HEK293 (cell line): ENCODE measurements at regions not wholly inside any gene's neighbourhood (a gene's known extent, or its start where the extent isn't known, plus 50 kb on each side); places are given as distances from the start of the nearest gene placed in this dataset.

ENCODE experiments used
- CTCF ChIA-PET: fragments of 350-600 bp; formaldehyde crosslinking; extraction: SDS; loops from one replicate; lab custom pipeline; 2021; ENCODE audit warnings: antibody characterized with exemption; lab: Yijun Ruan, JAX
- POLR2A ChIA-PET: fragments of 300-600 bp; formaldehyde crosslinking; extraction: SDS; loops from one replicate; lab custom pipeline; 2020; ENCODE audit warnings: antibody characterized with exemption, inconsistent platforms; lab: Yijun Ruan, JAX
- H3K27ac ChIP-seq: fragments of 200-500 bp; sonication (Bioruptor generic); 2 replicates; pipeline ENCODE4 v1.5.1; 2014; ENCODE audit warnings: low read depth, low read length, control low read depth, inconsistent platforms; ENCODE audit errors: extremely low read depth
- H3K36me3 ChIP-seq, 2 experiments: fragments of 200-500 bp in 1 of 2; sonication (Bioruptor generic) in 1 of 2; 1 replicate in 1 of 2; 2 replicates in 1 of 2; pipeline ENCODE4 v1.5.1; 2014 to 2017; ENCODE audit warnings: inconsistent platforms in 2 of 2, low read length in 2 of 2; ENCODE audit not compliant: control insufficient read depth in 2 of 2, insufficient read depth in 1 of 2
- H3K4me1 ChIP-seq: fragments of 200-500 bp; sonication (Bioruptor generic); 2 replicates; pipeline ENCODE4 v1.5.1; 2014; ENCODE audit warnings: mild to moderate bottlenecking, low read length, inconsistent platforms; ENCODE audit not compliant: control insufficient read depth, insufficient read depth
- H3K4me3 ChIP-seq: 2 replicates; pipeline ENCODE4 v1.5.1; 2011; ENCODE audit warnings: low read depth, mild to moderate bottlenecking, control low read depth, low read length, moderate library complexity
- H3K9me3 ChIP-seq: fragments of 200-500 bp; sonication (Bioruptor generic); 2 replicates; pipeline ENCODE4 v1.5.1; 2014; ENCODE audit warnings: low read depth, low read length, inconsistent platforms; ENCODE audit not compliant: control insufficient read depth, insufficient read depth
- BCL6B ChIP-seq: fragments of 450-650 bp; formaldehyde crosslinking; IDR thresholded peaks from 2 replicates; pipeline ENCODE4 v1.5.1; 2017; ENCODE audit warnings: missing biosample characterization, missing genetic modification characterization
- ELK4 ChIP-seq: IDR thresholded peaks from 2 replicates; pipeline ENCODE4 v1.6.1; 2011; ENCODE audit warnings: mild to moderate bottlenecking, low read depth, low read length, borderline replicate concordance
- GLI2 ChIP-seq: fragments of 450-650 bp; formaldehyde crosslinking; IDR thresholded peaks from 2 replicates; pipeline ENCODE4; 2017; ENCODE audit warnings: missing biosample characterization, missing genetic modification characterization, low read depth, borderline replicate concordance
- HOXC10 ChIP-seq: sonication (generic); formaldehyde crosslinking; IDR thresholded peaks from 2 replicates; pipeline ENCODE4 v1.8.1; 2023; ENCODE audit warnings: mild to moderate bottlenecking, missing genetic modification reagents
- IKZF3 ChIP-seq: fragments of 450-650 bp; IDR thresholded peaks from 2 replicates; pipeline ENCODE4 v1.5.0; 2018; ENCODE audit warnings: missing biosample characterization, mild to moderate bottlenecking, missing genetic modification characterization, moderate library complexity
- KLF1 ChIP-seq: fragments of 450-650 bp; formaldehyde crosslinking; IDR thresholded peaks from 2 replicates; pipeline ENCODE4 v1.5.1; 2016; ENCODE audit warnings: missing biosample characterization, missing genetic modification characterization
- KLF16 ChIP-seq: fragments of 450-650 bp; formaldehyde crosslinking; IDR thresholded peaks from 2 replicates; pipeline ENCODE4 v1.5.1; 2017; ENCODE audit warnings: missing biosample characterization, missing genetic modification characterization
- KLF8 ChIP-seq: fragments of 450-650 bp; formaldehyde crosslinking; IDR thresholded peaks from 2 replicates; pipeline ENCODE4 v1.5.1; 2016; ENCODE audit warnings: missing biosample characterization, missing genetic modification characterization
- ZNF16 ChIP-seq: fragments of 450-650 bp; formaldehyde crosslinking; IDR thresholded peaks from 2 replicates; pipeline ENCODE4 v1.5.1; 2016; ENCODE audit warnings: low read depth, missing biosample characterization, missing genetic modification characterization
- ZNF175 ChIP-seq: fragments of 450-650 bp; formaldehyde crosslinking; IDR thresholded peaks from 2 replicates; pipeline ENCODE4 v1.5.1; 2016; ENCODE audit warnings: missing biosample characterization, missing genetic modification characterization
- ZNF221 ChIP-seq: fragments of 450-650 bp; formaldehyde crosslinking; IDR thresholded peaks from 2 replicates; pipeline ENCODE4 v1.5.1; 2017; ENCODE audit warnings: missing biosample characterization, missing genetic modification characterization, borderline replicate concordance
- ZNF404 ChIP-seq: fragments of 450-650 bp; formaldehyde crosslinking; IDR thresholded peaks from 2 replicates; pipeline ENCODE4 v1.5.1; 2017; ENCODE audit warnings: missing biosample characterization, missing genetic modification characterization
- ZNF514 ChIP-seq: fragments of 450-650 bp; formaldehyde crosslinking; IDR thresholded peaks from 2 replicates; pipeline ENCODE4 v1.5.1; 2016; ENCODE audit warnings: missing biosample characterization, missing genetic modification characterization
- ZNF521 ChIP-seq: fragments of 450-650 bp; formaldehyde crosslinking; IDR thresholded peaks from 2 replicates; pipeline ENCODE4 v1.5.1; 2017; ENCODE audit warnings: missing biosample characterization, mild to moderate bottlenecking, missing genetic modification characterization
- ZNF623 ChIP-seq: fragments of 450-650 bp; formaldehyde crosslinking; IDR thresholded peaks from 2 replicates; pipeline ENCODE4 v1.5.1; 2016; ENCODE audit warnings: missing biosample characterization, missing genetic modification characterization
- ZNF654 ChIP-seq: fragments of 450-650 bp; formaldehyde crosslinking; IDR thresholded peaks from 2 replicates; pipeline ENCODE4 v1.5.1; 2016; ENCODE audit warnings: low read depth, missing biosample characterization, missing genetic modification characterization
- TF ChIP-seq, protein P1 (sequence below): fragments of 450-650 bp; formaldehyde crosslinking; IDR thresholded peaks from 2 replicates; pipeline ENCODE4 v1.5.1; 2016; ENCODE audit warnings: missing biosample characterization, missing genetic modification characterization, borderline replicate concordance
- TF ChIP-seq, protein P2 (sequence below): fragments of 450-650 bp; formaldehyde crosslinking; IDR thresholded peaks from 2 replicates; pipeline ENCODE4 v1.5.1; 2016; ENCODE audit warnings: missing biosample characterization, missing genetic modification characterization
- TF ChIP-seq, protein P3 (sequence below): fragments of 450-650 bp; formaldehyde crosslinking; IDR thresholded peaks from 2 replicates; pipeline ENCODE4 v1.5.1; 2017; ENCODE audit warnings: missing biosample characterization, missing genetic modification characterization
- TF ChIP-seq, protein P4 (sequence below): sonication (generic); formaldehyde crosslinking; IDR thresholded peaks from 2 replicates; pipeline ENCODE4 v1.8.1; 2022; ENCODE audit warnings: mild to moderate bottlenecking, moderate library complexity, missing genetic modification reagents
- TF ChIP-seq, protein P5 (sequence below): fragments of 450-650 bp; formaldehyde crosslinking; IDR thresholded peaks from 2 replicates; pipeline ENCODE4 v1.5.1; 2016; ENCODE audit warnings: missing biosample characterization, missing genetic modification characterization

DNA sequence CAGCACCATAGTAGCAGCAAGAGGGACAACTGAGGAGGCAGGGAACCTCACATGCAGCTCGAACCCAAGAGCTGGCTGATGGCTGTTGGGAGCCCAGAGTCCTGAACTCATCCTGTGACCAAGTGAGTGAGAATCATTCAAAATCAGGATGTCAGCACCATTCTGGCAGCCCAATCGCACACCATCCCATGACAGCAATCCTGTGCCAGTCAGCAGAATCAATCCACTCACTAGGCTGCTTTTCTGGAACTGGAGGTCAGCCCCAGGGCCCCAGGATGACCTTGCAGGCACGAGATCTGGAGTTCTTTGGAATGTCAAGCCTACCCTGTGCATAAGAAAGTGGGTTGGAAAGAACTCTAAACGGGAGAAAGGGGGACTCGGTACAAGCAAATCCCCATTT is 67.8 kb upstream of the TAF11L2 start (continued):
- TF ChIP-seq, protein P1, sequence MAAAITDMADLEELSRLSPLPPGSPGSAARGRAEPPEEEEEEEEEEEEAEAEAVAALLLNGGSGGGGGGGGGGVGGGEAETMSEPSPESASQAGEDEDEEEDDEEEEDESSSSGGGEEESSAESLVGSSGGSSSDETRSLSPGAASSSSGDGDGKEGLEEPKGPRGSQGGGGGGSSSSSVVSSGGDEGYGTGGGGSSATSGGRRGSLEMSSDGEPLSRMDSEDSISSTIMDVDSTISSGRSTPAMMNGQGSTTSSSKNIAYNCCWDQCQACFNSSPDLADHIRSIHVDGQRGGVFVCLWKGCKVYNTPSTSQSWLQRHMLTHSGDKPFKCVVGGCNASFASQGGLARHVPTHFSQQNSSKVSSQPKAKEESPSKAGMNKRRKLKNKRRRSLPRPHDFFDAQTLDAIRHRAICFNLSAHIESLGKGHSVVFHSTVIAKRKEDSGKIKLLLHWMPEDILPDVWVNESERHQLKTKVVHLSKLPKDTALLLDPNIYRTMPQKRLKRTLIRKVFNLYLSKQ, result no peak
- TF ChIP-seq KLF8 (tag by site-specific recombination), result no peak
- TF ChIP-seq HOXC10, result no peak
- TF ChIP-seq ZNF221, result no peak
- TF ChIP-seq ZNF16 (tag by site-specific recombination), result no peak
- TF ChIP-seq, protein P2, sequence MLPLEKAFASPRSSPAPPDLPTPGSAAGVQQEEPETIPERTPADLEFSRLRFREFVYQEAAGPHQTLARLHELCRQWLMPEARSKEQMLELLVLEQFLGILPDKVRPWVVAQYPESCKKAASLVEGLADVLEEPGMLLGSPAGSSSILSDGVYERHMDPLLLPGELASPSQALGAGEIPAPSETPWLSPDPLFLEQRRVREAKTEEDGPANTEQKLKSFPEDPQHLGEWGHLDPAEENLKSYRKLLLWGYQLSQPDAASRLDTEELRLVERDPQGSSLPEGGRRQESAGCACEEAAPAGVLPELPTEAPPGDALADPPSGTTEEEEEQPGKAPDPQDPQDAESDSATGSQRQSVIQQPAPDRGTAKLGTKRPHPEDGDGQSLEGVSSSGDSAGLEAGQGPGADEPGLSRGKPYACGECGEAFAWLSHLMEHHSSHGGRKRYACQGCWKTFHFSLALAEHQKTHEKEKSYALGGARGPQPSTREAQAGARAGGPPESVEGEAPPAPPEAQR (tag by site-specific recombination), result no peak
- TF ChIP-seq ZNF623 (tag by site-specific recombination), result no peak
- TF ChIP-seq, all 188 proteins: peak for 0

DNA sequence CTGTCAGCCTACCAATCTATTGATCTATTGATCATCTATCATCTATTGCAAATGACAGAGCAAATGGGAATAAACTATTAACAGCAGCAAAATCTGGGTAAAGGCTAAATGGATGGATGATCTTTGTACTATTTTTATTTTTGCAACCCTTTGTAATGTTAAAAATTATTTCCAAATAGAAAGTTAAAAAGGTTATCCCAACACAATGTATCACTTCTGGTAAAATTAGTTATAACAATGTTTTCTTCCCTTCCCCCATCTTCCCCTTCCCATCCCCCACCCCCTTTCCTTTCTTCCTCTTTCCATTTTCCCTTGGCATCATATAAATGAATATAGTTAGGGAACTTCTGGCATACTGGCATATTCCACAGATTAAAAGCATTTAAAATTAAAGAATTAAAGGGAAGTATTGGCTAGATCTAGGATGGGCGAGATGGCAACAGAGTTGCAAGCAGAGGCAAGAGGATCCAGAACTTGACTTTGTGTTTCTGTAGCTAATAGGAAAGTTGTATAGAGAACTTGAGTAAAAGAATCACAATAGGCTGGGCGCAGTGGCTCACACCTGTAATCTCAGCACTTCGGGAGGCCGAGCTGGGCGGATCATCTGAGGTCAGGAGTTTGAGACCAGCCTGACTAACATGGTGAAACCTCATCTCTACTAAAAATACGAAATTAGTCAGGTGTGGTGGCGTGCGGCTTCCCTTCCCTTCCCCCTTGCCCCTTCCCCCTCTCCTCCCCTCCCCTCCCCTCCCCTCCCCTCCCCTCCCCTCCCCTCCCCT is 66.6 kb upstream of the TAF11L2 start:
- CTCF ChIA-PET, result no interaction called here
- H3K4me3 ChIP-seq, result no peak overlapping the region
- POLR2A ChIA-PET, result no interaction called here
- H3K27ac ChIP-seq, result no peak overlapping the region
- TF ChIP-seq KLF16 (tag by site-specific recombination) (no peak), ZNF514 (no peak), ZNF404 (tag by site-specific recombination) (no peak), IKZF3 (tag by site-specific recombination) (no peak), ZNF654 (no peak), ZNF521 (tag by site-specific recombination) (no peak), KLF1 (tag by site-specific recombination) (no peak), ELK4 (no peak)
- TF ChIP-seq, protein P3, sequence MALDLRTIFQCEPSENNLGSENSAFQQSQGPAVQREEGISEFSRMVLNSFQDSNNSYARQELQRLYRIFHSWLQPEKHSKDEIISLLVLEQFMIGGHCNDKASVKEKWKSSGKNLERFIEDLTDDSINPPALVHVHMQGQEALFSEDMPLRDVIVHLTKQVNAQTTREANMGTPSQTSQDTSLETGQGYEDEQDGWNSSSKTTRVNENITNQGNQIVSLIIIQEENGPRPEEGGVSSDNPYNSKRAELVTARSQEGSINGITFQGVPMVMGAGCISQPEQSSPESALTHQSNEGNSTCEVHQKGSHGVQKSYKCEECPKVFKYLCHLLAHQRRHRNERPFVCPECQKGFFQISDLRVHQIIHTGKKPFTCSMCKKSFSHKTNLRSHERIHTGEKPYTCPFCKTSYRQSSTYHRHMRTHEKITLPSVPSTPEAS (tag by site-specific recombination), result no peak
- H3K9me3 ChIP-seq, result no peaks in the 10 kb centered on the region
- H3K4me1 ChIP-seq, result peaks cover 6% of the 10 kb centered on the region
- no peaks in the 10 kb centered on the region for H3K36me3 ChIP-seq

- ChIA-PET POLR2A (no interaction called here), CTCF (interaction anchor here (0.6 to 0.7 kb wide), 2 partner anchors 127 to 805 kb away, joined by 3 to 4 read pairs; no protein-coding TSS in a partner anchor)
- no peaks in the 10 kb centered on the region for H3K9me3 ChIP-seq
Observed at GRCh38 chr5:17432569-17432968, 65.5 kb upstream of the TAF11L2 start.

More at GRCh38 chr5:17432569-17432968, 65.5 kb upstream of the TAF11L2 start:
- Histone ChIP-seq H3K4me1 (peaks cover 10% of the 10 kb centered on the region), H3K4me3 (no peak overlapping the region), H3K36me3 (no peaks in the 10 kb centered on the region), H3K27ac (no peak overlapping the region)
- TF ChIP-seq BCL6B (tag by site-specific recombination), result no peak
- TF ChIP-seq, protein P4, sequence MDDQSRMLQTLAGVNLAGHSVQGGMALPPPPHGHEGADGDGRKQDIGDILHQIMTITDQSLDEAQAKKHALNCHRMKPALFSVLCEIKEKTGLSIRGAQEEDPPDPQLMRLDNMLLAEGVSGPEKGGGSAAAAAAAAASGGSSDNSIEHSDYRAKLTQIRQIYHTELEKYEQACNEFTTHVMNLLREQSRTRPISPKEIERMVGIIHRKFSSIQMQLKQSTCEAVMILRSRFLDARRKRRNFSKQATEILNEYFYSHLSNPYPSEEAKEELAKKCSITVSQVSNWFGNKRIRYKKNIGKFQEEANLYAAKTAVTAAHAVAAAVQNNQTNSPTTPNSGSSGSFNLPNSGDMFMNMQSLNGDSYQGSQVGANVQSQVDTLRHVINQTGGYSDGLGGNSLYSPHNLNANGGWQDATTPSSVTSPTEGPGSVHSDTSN (CRISPR knock-in tag), result no peak
- TF ChIP-seq GLI2 (tag by site-specific recombination), result no peak
- TF ChIP-seq, protein P5, sequence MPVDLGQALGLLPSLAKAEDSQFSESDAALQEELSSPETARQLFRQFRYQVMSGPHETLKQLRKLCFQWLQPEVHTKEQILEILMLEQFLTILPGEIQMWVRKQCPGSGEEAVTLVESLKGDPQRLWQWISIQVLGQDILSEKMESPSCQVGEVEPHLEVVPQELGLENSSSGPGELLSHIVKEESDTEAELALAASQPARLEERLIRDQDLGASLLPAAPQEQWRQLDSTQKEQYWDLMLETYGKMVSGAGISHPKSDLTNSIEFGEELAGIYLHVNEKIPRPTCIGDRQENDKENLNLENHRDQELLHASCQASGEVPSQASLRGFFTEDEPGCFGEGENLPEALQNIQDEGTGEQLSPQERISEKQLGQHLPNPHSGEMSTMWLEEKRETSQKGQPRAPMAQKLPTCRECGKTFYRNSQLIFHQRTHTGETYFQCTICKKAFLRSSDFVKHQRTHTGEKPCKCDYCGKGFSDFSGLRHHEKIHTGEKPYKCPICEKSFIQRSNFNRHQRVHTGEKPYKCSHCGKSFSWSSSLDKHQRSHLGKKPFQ, result no peak
- no peak for TF ChIP-seq ZNF175 (tag by site-specific recombination)
